ENCODE measurements at regions not wholly inside any gene's neighbourhood (a gene's known extent, or its start where the extent isn't known, plus 50 kb on each side); places are given as distances from the start of the nearest gene placed in this dataset.

GRCh38 chr21:28309596-28309995 lies 683.1 kb downstream of the LTN1 start:
- H3K27me3 Mint-ChIP-seq = no peaks in the 10 kb centered on the region
- ATAC-seq (ENCODE audit: low read depth) (no peak), DNase-seq (no peak)
- no peaks in the 10 kb centered on the region for H4K20me1 ChIP-seq (ENCODE audit: control insufficient read depth, insufficient read depth, low read length, poor library complexity, severe bottlenecking)
- WGBS (ENCODE audit: insufficient coverage) = 80% methylated on average over 1 of the region's 2 CpGs
- H2AFZ ChIP-seq (ENCODE audit: insufficient read depth, low read depth, low read length, poor library complexity, severe bottlenecking) = no peak overlapping the region
- no peak overlapping the region for H3K4me3 ChIP-seq (ENCODE audit: control extremely low read depth in 1 of 5, extremely low read depth in 1 of 5, insufficient read depth in 1 of 5, low read depth in 2 of 5, low read length in 4 of 5)
- no peak overlapping the region for H3K4me2 ChIP-seq (replicated peaks; ENCODE audit: low read depth, low read length, poor library complexity, severe bottlenecking)
- POLR2A ChIA-PET = no interaction called here
- CTCF ChIA-PET = no interaction called here
- no peaks in the 10 kb centered on the region for H3K9me3 ChIP-seq (ENCODE audit: control extremely low read depth in 1 of 3, control insufficient read depth in 2 of 3, insufficient read depth in 1 of 3, low read length in 2 of 3)
- H3K79me2 ChIP-seq (ENCODE audit: control insufficient read depth, insufficient read depth, low read length) = no peaks in the 10 kb centered on the region
- no peaks in the 10 kb centered on the region for H3K4me1 Mint-ChIP-seq
- H3K4me1 ChIP-seq (ENCODE audit: control insufficient read depth in 2 of 2, insufficient read depth in 2 of 2, low read length in 2 of 2) = no peaks in the 10 kb centered on the region
- H3K27me3 ChIP-seq (replicated peaks in 1 of 4; ENCODE audit: control extremely low read depth in 1 of 4, control insufficient read depth in 3 of 4, insufficient read depth in 4 of 4, low read length in 3 of 4) = no peaks in the 10 kb centered on the region
- intact Hi-C loops (cut with micrococcal nuclease) = no loop called here
- H3K27ac Mint-ChIP-seq = no peak overlapping the region
- H3K27ac ChIP-seq (ENCODE audit: low read length in 2 of 2) = no peak overlapping the region
- no peaks in the 10 kb centered on the region for H3K36me3 ChIP-seq (replicated peaks in 1 of 2; ENCODE audit: control extremely low read depth in 1 of 2, control insufficient read depth in 1 of 2, extremely low read depth in 1 of 2, insufficient read depth in 2 of 2, low read length in 1 of 2)
- H3K9me3 Mint-ChIP-seq (ENCODE audit: insufficient read depth) = peaks cover 2% of the 10 kb centered on the region
- no peak overlapping the region for H3K4me3 Mint-ChIP-seq
- H3K9ac ChIP-seq (ENCODE audit: low read length) = no peak overlapping the region
- TF ChIP-seq CTCF (IDR thresholded peaks at IDR 0.05) (no peak), EZH2 (IDR thresholded peaks at IDR 0.05; ENCODE audit: borderline replicate concordance, insufficient read depth, low read depth, low read length, poor library complexity, severe bottlenecking) (no peak)

- H3K4me3 Mint-ChIP-seq = no peak overlapping the region
- no peak overlapping the region for H3K4me3 ChIP-seq (ENCODE audit: control extremely low read depth in 1 of 5, extremely low read depth in 1 of 5, insufficient read depth in 1 of 5, low read depth in 2 of 5, low read length in 4 of 5)
- POLR2A ChIA-PET = no interaction called here
- no CpG with 5 or more reads among the region's 1 CpG for WGBS (ENCODE audit: insufficient coverage)
- ATAC-seq (ENCODE audit: low read depth) (no peak), DNase-seq (no peak)
- no peaks in the 10 kb centered on the region for H3K4me1 Mint-ChIP-seq
- H3K27me3 Mint-ChIP-seq = no peaks in the 10 kb centered on the region
- H3K9me3 Mint-ChIP-seq (ENCODE audit: insufficient read depth) = peaks cover 2% of the 10 kb centered on the region
- H3K4me2 ChIP-seq (replicated peaks; ENCODE audit: low read depth, low read length, poor library complexity, severe bottlenecking) = no peak overlapping the region
- H3K9ac ChIP-seq (ENCODE audit: low read length) = no peak overlapping the region
- no peaks in the 10 kb centered on the region for H3K36me3 ChIP-seq (replicated peaks in 1 of 2; ENCODE audit: control extremely low read depth in 1 of 2, control insufficient read depth in 1 of 2, extremely low read depth in 1 of 2, insufficient read depth in 2 of 2, low read length in 1 of 2)
- TF ChIP-seq EZH2 (IDR thresholded peaks at IDR 0.05; ENCODE audit: borderline replicate concordance, insufficient read depth, low read depth, low read length, poor library complexity, severe bottlenecking) (no peak), CTCF (IDR thresholded peaks at IDR 0.05) (no peak)
- CTCF ChIA-PET = no interaction called here
- H3K79me2 ChIP-seq (ENCODE audit: control insufficient read depth, insufficient read depth, low read length) = no peaks in the 10 kb centered on the region
- H2AFZ ChIP-seq (ENCODE audit: insufficient read depth, low read depth, low read length, poor library complexity, severe bottlenecking) = no peak overlapping the region
- no peaks in the 10 kb centered on the region for H3K9me3 ChIP-seq (ENCODE audit: control extremely low read depth in 1 of 3, control insufficient read depth in 2 of 3, insufficient read depth in 1 of 3, low read length in 2 of 3)
- no peak overlapping the region for H3K27ac Mint-ChIP-seq
- intact Hi-C loops (cut with micrococcal nuclease) = no loop called here
- no peak overlapping the region for H3K27ac ChIP-seq (ENCODE audit: low read length in 2 of 2)
- H4K20me1 ChIP-seq (ENCODE audit: control insufficient read depth, insufficient read depth, low read length, poor library complexity, severe bottlenecking) = no peaks in the 10 kb centered on the region
- no peaks in the 10 kb centered on the region for H3K4me1 ChIP-seq (ENCODE audit: control insufficient read depth in 2 of 2, insufficient read depth in 2 of 2, low read length in 2 of 2)
- H3K27me3 ChIP-seq (replicated peaks in 1 of 4; ENCODE audit: control extremely low read depth in 1 of 4, control insufficient read depth in 3 of 4, insufficient read depth in 4 of 4, low read length in 3 of 4) = no peaks in the 10 kb centered on the region
Measured at GRCh38 chr21:28308516-28308915, 684.2 kb downstream of the LTN1 start.
